GM19452 (cell line): ENCODE measurements at regions not wholly inside any gene's neighbourhood (a gene's known extent, or its start where the extent isn't known, plus 50 kb on each side); places are given as distances from the start of the nearest gene placed in this dataset.
"Not testable (repeated sequence)": the region's sequence is repeated elsewhere in the genome, so short reads cannot be mapped to it uniquely, and the experiment has no call there.

Source experiments
- ATAC-seq: cut with Tn5 transposase; IDR thresholded peaks from one replicate; pipeline ENCODE4 v1.9.1; 2021; ENCODE audit not compliant: unreplicated experiment

GRCh38 chr5:32928761-32929160, 217.6 kb downstream of the NPR3 start:
- ATAC-seq = no peak

- ATAC-seq = not testable (repeated sequence)
Measured at GRCh38 chr5:32931438-32931837, 220.3 kb downstream of the NPR3 start.

DNA sequence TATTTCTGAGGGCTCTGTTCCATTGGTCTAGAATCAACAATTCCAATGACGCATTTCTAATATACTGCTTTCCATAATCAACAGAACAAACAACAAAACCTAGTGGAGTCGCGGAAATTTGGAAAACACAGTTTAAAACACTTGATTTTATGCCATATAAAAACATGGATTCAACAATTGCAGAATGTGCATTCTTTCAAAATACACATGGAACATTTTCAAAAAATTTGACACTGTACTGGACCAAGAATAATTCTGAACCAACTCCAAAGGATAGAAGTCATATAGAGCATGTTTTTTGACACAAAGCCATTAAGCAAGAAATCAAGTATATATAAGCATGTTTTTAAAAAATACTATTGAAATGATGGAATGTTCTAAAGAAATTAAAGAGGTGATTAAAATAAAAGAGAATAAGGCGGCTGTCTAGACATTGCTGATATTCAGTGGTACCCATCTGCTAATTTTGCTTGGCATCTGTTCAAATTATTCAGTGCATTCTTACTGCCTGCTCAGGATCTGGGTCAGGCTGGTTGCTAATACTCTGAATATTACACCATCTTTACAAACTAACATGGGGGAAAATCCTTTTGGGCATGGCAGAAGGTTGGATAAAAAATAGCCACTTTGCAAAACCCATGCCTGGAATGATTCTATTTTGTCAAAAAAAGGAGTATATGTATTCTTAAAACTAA, 221.3 kb downstream of the NPR3 start:
- no peak for ATAC-seq

DNA sequence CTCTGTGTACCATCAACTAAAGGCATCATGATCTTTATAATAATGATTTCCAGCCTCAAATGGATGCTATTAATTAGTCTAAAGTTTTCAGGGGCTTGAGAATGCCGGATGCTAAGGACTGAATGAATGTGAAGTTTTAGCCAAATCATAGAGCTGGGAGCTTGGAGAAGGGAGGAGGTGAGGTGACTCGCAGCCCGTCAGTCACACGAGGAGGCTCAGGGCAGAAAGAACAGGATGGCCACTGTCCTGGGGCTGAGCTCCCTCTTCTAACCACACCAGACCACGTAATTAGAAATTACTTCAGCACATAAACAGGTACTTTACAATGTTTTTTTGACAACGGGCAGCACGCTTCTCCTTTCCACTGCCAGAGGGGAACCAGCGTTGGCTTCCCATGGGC, 222.6 kb downstream of the NPR3 start:
- ATAC-seq = no peak

DNA sequence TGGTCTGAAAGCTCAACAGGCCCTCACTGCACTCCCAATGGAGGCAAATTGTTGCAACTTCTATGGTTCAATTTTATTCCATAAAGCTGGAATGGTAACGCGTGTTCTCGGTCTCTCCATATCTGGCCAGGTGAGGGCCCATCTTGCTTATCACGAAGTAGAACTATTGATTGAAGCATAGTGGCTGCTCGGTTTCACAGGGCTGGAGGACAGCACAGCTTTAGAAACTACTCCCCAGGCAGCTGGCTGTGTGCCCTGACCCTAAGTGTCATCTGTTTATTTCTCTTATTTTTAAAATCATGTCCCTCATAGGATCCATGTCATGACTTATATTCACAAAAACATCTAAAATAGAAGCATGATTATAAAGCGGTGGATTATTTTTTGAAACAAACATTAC, 223.4 kb downstream of the NPR3 start:
- no peak for ATAC-seq

GRCh38 chr5:32935283-32935682, 224.2 kb downstream of the NPR3 start:
- ATAC-seq = no peak

DNA sequence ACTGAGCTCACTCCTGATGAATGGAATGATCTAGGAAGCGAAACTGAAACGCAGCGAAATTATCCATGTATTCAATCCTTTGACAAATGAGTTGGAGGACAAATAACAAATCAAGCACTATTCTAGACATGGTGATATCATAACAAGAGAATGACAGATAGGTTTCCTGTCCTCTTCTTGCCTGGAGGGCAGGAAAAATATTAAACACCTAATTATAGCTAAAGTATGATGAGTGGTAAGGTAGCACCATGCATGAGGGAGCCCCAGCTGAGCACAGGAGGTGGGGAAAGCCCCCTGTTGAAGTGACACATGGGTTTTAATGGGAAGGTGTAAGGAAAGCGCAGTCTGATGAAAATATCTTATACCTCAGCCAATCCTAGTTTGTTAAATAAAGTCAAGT, 225.2 kb downstream of the NPR3 start:
- ATAC-seq = no peak

- ATAC-seq = no peak
Measured at GRCh38 chr5:32942225-32942989, 231.3 kb downstream of the NPR3 start.

DNA sequence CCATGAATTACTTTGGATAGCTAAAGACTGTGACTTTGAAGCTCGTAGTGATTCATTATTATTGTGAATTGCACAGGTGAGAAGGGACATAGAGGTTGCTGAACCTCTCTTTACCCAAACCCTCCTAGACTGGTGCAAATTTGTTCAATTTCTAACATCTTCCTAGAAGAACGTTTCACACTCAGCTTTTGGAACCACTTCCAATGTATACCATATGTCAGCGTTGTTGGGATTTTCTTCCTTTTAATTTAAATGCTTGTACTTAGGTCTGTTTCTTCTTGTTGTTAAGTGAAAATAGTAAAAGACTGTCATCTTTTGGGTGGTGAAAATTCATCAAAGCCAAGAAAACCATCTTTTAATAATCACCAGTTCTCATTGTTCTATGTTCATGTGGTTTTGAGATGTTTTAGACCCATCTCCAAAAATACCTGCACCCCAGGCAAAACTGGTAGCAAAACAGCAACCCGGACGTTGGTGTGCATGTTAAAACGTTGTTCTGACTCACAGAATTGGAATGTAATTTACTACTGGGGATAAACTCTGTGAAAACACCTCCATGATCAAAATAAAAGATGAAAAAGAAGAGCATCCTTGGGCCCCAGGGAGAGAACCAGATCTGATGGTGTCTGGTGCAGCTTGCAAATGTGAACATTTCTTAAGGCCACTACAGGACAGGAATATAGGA, 238.3 kb downstream of the NPR3 start:
- ATAC-seq = no peak

DNA sequence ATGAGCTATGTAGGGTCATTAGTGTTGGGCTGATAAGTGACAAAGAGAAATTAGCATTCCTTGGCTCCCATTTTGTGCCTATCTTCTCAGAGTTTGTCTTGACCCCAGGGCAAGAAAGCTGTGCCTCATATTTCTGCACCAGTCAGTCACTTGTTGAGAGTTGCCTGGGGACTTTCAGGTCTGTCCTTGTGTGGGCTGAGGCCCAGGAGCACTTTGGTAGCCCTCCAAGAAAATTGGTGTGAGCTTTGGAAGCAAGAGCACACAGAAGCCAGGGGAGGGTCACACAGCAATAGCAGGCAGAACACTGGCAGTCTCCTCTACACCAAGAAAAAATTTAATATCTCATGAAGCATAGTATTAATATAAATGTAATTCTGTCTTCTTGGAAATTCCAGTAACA, 239.9 kb downstream of the NPR3 start:
- no peak for ATAC-seq

- ATAC-seq = no peak
Measured at GRCh38 chr5:32951878-32952277, 240.8 kb downstream of the NPR3 start.

DNA sequence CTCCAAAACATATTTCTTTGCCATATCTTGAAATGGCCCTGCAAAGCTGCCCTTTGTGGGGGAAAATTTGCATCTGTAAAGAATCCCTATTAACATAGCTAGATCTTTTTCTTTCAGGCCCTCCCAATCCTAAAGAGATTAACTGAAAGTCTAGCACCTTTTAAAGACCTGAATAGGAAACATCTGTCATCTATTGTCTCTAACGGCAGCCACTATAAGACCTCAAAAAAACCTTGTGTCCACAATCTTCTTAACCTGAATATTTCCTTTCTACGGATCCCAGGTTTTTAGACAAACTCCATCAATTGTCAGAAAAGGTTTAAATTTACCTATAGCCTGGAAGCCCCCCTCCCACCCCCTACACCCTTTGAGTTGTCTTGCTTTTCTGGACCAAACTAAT, 241.3 kb downstream of the NPR3 start:
- ATAC-seq = not testable (repeated sequence)

GRCh38 chr5:32953694-32954093, 242.6 kb downstream of the NPR3 start:
- ATAC-seq = no peak

DNA sequence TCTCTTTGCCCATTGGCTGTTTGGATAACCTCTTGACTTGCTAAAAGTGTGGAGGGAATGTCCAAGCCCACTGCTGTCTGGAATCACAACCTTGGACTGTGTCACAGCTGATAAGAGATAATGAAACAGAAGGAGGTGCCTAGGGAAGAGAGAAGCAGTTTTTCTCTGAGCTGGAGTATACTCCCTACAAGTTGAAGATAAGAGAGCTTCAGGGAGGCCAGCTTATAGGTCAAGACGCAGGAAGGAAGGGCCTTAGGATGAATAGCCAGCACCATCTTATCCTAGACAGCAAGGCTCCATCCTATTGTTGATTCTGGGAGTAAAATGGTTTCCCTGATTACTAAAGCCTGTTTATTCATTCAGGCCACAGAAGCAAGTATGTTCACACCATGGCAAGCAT, 244.7 kb downstream of the NPR3 start:
- ATAC-seq = no peak

- no peak for ATAC-seq
Measured at GRCh38 chr5:32960340-32961058, 249.4 kb downstream of the NPR3 start.

DNA sequence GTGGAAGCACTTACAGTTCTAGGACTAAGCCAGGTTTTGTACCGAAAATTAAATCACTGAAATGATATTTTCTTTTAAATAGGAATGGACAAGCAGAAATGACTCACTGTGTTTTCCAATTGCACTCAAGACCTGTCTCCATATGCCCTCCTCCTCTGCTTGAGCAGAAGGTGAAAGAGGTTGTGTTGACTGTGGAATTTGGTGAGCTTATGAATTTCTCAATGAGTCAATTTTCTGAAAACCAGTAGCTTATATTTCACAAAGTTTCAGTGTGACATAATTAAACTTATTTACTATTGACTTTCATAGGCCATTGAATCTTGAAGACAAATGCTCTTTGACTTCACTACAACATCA, 249.9 kb downstream of the NPR3 start:
- no peak for ATAC-seq

GRCh38 chr5:32964261-32964660, 253.1 kb downstream of the NPR3 start:
- ATAC-seq = no peak

DNA sequence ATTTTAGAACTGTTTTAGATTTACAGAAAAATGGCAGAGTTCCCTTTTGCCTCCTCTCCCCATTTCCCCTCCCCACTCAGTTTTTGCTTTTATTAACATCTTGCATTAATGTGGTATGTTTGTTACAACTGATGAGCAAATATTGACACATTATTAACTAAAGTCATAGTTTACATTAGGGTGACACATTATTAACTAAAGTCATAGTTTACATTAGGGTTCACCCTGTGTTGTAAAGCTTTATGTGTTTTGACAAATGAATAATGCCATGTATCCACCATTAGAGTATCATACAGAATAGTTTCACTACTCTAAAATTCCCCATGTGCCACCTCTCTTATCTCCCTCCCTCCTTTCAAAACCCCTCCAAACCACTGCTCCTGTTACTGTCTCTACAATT, 262.5 kb downstream of the NPR3 start:
- no peak for ATAC-seq

- no peak for ATAC-seq
Measured at GRCh38 chr5:32975656-32976375, 264.7 kb downstream of the NPR3 start.

DNA sequence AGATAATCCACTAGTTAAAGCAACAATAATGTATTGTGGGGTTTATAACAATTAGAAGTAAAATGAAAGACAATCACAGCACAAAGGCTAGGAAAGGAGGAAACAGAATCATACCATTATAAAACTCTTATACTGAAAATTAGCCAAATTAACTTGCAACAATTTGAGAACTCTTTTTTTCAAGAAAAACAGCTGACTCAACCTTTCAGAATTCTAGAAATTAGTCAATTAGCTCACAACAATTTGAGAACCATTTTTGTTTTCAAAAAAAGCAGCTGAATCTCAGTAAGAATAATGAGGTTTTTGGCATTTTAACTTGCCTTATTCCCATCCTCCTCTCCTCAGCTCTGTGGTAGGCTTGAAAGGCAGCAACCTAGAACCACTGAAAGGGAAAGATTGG, 269.9 kb downstream of the NPR3 start:
- ATAC-seq = no peak
